DOHH2 (cell line): ENCODE measurements at regions not wholly inside any gene's neighbourhood (a gene's known extent, or its start where the extent isn't known, plus 50 kb on each side); places are given as distances from the start of the nearest gene placed in this dataset.

Experiments
- H3F3A ChIP-seq: fragments of 200-600 bp; sonication (generic), shearing (Covaris generic); 2 replicates; pipeline ENCODE4 v1.6.0; 2016; ENCODE audit warnings: antibody characterized with exemption, mild to moderate bottlenecking; ENCODE audit not compliant: control insufficient read depth, insufficient read depth
- H3K27ac ChIP-seq: fragments of 200-600 bp; sonication (generic); 2 replicates; pipeline ENCODE4 v1.5.1; 2014; ENCODE audit warnings: low read depth, mild to moderate bottlenecking, low read length, moderate library complexity
- H3K27me3 ChIP-seq: fragments of 200-600 bp; sonication (generic); 2 replicates; pipeline ENCODE4 v1.6.1; 2014; ENCODE audit warnings: mild to moderate bottlenecking, low read length, mixed read lengths; ENCODE audit not compliant: control insufficient read depth
- H3K36me3 ChIP-seq: fragments of 200-600 bp; sonication (generic); 2 replicates; pipeline ENCODE4 v1.6.1; 2014; ENCODE audit warnings: mild to moderate bottlenecking, low read length, moderate library complexity, mixed read lengths; ENCODE audit not compliant: control insufficient read depth
- H3K4me1 ChIP-seq: fragments of 200-600 bp; sonication (generic); 2 replicates; pipeline ENCODE4 v1.6.1; 2014; ENCODE audit warnings: mild to moderate bottlenecking, low read length, mixed read lengths; ENCODE audit not compliant: control insufficient read depth
- H3K4me2 ChIP-seq: fragments of 200-600 bp; sonication (generic); 2 replicates; pipeline ENCODE4 v1.6.0; 2014; ENCODE audit warnings: mild to moderate bottlenecking, low read length, moderate library complexity
- H3K4me3 ChIP-seq: fragments of 200-600 bp; sonication (generic); 2 replicates; pipeline ENCODE4 v1.5.1; 2014; ENCODE audit warnings: mild to moderate bottlenecking, low read length, mixed read lengths
- H3K79me2 ChIP-seq: fragments of 200-600 bp; sonication (generic); 2 replicates; pipeline ENCODE4 v1.6.1; 2014; ENCODE audit warnings: mild to moderate bottlenecking, low read length, mixed read lengths; ENCODE audit not compliant: control insufficient read depth
- H3K9me2 ChIP-seq: fragments of 200-600 bp; sonication (generic); replicated peaks from 2 replicates; pipeline ENCODE4 v1.6.1; 2014; ENCODE audit warnings: mild to moderate bottlenecking, low read length, mixed read lengths; ENCODE audit not compliant: control insufficient read depth
- H3K9me3 ChIP-seq: fragments of 200-600 bp; sonication (generic); 2 replicates; pipeline ENCODE4 v1.6.1; 2014; ENCODE audit warnings: antibody characterized with exemption, low read length, mixed read lengths; ENCODE audit not compliant: control insufficient read depth, insufficient read depth
- H4K20me1 ChIP-seq: fragments of 200-600 bp; sonication (generic); 2 replicates; pipeline ENCODE4 v1.6.0; 2014; ENCODE audit warnings: low read depth, mild to moderate bottlenecking, antibody characterized with exemption, low read length, moderate library complexity; ENCODE audit not compliant: control insufficient read depth, insufficient read depth
- CTCF ChIP-seq: fragments of 200-600 bp; sonication (generic); IDR thresholded peaks from one replicate; pipeline ENCODE4 v1.5.1; 2014; ENCODE audit warnings: antibody characterized with exemption, mild to moderate bottlenecking, low read depth, low read length; ENCODE audit not compliant: poor library complexity, severe bottlenecking
- EZH2phosphoT487 ChIP-seq: fragments of 200-600 bp; sonication (generic); IDR thresholded peaks from 2 replicates; pipeline ENCODE4 v1.6.1; 2017; ENCODE audit warnings: borderline replicate concordance, mild to moderate bottlenecking, antibody characterized with exemption, low read length, moderate library complexity, mixed read lengths

GRCh38 chr11:92308366-92308765, 83.7 kb downstream of the FAT3 start:
- no peak for TF ChIP-seq CTCF
- no peaks in the 10 kb centered on the region for H3K36me3 ChIP-seq
- H3K27ac ChIP-seq, result no peak overlapping the region
- H3K79me2 ChIP-seq, result no peaks in the 10 kb centered on the region
- no peaks in the 10 kb centered on the region for H4K20me1 ChIP-seq
- H3F3A ChIP-seq, result no peaks in the 10 kb centered on the region
- H3K4me1 ChIP-seq, result no peaks in the 10 kb centered on the region
- no peaks in the 10 kb centered on the region for H3K9me3 ChIP-seq
- no peak overlapping the region for H3K4me2 ChIP-seq
- no peaks in the 10 kb centered on the region for H3K27me3 ChIP-seq
- no peaks in the 10 kb centered on the region for H3K9me2 ChIP-seq
- H3K4me3 ChIP-seq, result no peak overlapping the region

GRCh38 chr11:92311616-92312449, 87.2 kb downstream of the FAT3 start:
- no peak overlapping the region for H3K27ac ChIP-seq
- no peaks in the 10 kb centered on the region for H3K4me1 ChIP-seq
- H3K9me2 ChIP-seq, result no peaks in the 10 kb centered on the region

GRCh38 chr11:92313784-92314183, 89.2 kb downstream of the FAT3 start:
- H3K4me1 ChIP-seq, result no peaks in the 10 kb centered on the region
- no peaks in the 10 kb centered on the region for H3K79me2 ChIP-seq
- H3K9me2 ChIP-seq, result no peaks in the 10 kb centered on the region
- TF ChIP-seq EZH2phosphoT487 (no peak), CTCF (no peak)
- no peak overlapping the region for H3K4me2 ChIP-seq
- no peaks in the 10 kb centered on the region for H4K20me1 ChIP-seq
- no peaks in the 10 kb centered on the region for H3K27me3 ChIP-seq
- no peaks in the 10 kb centered on the region for H3K36me3 ChIP-seq
- no peak overlapping the region for H3K4me3 ChIP-seq
- H3F3A ChIP-seq, result no peaks in the 10 kb centered on the region
- H3K27ac ChIP-seq, result no peak overlapping the region
- no peaks in the 10 kb centered on the region for H3K9me3 ChIP-seq

More at GRCh38 chr11:92311616-92312449, 87.2 kb downstream of the FAT3 start:
- H3K27me3 ChIP-seq, result no peaks in the 10 kb centered on the region
- no peak for TF ChIP-seq CTCF
- no peak overlapping the region for H3K4me3 ChIP-seq
- no peak overlapping the region for H3K4me2 ChIP-seq
- no peaks in the 10 kb centered on the region for H3F3A ChIP-seq
- H3K36me3 ChIP-seq, result no peaks in the 10 kb centered on the region
- H3K9me3 ChIP-seq, result no peaks in the 10 kb centered on the region
- H3K79me2 ChIP-seq, result no peaks in the 10 kb centered on the region
- H4K20me1 ChIP-seq, result no peaks in the 10 kb centered on the region
